ENCODE measurements at regions not wholly inside any gene's neighbourhood (a gene's known extent, or its start where the extent isn't known, plus 50 kb on each side); places are given as distances from the start of the nearest gene placed in this dataset.

DNA sequence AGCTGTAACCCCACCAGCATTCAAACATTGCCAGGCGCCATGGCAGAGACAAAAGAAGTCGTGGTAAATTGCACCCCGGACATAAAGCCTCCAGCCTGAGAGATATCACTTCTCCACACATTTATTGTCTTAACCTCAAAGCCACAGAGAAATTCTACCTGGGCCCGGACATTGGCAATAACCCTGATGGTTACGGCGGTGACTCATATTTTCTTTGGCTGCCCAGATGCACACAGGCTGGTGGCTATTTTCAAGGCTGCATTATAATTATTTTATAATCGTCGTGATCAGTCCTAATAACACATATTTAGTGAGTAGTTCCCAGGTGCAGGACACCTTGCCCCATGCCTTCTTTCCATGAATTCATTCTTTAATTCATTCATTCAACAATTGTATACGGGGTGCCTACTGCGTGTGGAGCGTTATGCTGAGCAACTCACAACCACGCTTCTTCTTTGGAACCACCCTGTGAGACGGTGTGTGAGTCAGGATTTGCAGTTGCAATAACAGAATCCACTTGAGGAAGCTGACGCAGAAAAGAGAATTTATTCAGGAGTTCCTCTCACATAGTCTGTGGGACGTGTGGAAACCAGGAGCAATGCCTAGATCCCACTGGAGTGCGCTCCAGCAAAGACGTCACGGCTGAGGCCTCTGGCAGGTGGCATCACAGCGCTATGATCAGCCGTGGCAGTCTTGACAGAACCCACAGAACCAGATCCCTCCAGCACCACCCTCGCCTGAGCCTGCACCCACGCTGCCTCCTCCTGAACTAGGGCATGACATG lies 245.7 kb downstream of the FOXL1 start:
- peaks cover 4% of the 10 kb centered on the region for H3K27me3 ChIP-seq (replicated peaks; ENCODE audit: control insufficient read depth, insufficient read depth, low read length)

DNA sequence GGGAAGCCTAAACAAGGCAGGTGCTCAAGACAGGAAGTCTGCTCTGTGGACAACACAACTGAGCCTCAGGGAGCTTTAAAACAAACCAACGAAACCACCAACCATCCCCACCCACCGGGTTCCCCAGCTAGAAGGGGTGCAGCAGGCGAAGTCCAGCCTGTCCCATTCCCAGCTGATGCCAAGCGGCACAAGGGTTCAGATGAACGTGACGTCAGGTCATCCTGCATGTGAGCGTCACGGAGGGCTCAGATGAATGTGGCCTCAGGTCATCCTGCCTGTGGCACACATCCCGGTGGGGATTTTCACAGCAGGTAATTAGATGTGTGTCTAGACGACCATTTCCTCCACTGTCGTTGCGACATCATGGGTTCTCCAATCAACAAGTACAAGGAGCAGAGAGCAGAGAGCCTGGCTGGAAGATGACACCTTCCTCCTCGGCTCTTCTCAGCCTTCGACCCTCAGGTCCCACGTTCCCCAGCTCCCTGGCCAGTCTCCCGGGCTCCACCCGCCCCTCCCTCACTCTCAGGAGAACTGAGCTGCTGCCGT lies 246.5 kb downstream of the FOXL1 start:
- Histone ChIP-seq H3K27me3 (replicated peaks; ENCODE audit: control insufficient read depth, insufficient read depth, low read length) (peaks cover 4% of the 10 kb centered on the region), H3K36me3 (ENCODE audit: control insufficient read depth, insufficient read depth, low read length) (no peaks in the 10 kb centered on the region), H3K4me3 (replicated peaks; ENCODE audit: low read depth, low read length) (no peak overlapping the region)
- DNase-seq (ENCODE audit: extremely low read depth, insufficient read length): no peak
- TF ChIP-seq, protein P1, sequence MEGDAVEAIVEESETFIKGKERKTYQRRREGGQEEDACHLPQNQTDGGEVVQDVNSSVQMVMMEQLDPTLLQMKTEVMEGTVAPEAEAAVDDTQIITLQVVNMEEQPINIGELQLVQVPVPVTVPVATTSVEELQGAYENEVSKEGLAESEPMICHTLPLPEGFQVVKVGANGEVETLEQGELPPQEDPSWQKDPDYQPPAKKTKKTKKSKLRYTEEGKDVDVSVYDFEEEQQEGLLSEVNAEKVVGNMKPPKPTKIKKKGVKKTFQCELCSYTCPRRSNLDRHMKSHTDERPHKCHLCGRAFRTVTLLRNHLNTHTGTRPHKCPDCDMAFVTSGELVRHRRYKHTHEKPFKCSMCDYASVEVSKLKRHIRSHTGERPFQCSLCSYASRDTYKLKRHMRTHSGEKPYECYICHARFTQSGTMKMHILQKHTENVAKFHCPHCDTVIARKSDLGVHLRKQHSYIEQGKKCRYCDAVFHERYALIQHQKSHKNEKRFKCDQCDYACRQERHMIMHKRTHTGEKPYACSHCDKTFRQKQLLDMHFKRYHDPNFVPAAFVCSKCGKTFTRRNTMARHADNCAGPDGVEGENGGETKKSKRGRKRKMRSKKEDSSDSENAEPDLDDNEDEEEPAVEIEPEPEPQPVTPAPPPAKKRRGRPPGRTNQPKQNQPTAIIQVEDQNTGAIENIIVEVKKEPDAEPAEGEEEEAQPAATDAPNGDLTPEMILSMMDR (IDR thresholded peaks at IDR 0.05; ENCODE audit: insufficient read depth, low read length, poor library complexity, severe bottlenecking): no peak

More for the DNA sequence above, 245.7 kb downstream of the FOXL1 start:
- DNase-seq (ENCODE audit: extremely low read depth, insufficient read length): no peak
- TF ChIP-seq, protein P1 (IDR thresholded peaks at IDR 0.05; ENCODE audit: insufficient read depth, low read length, poor library complexity, severe bottlenecking): no peak
- H3K36me3 ChIP-seq (ENCODE audit: control insufficient read depth, insufficient read depth, low read length): no peaks in the 10 kb centered on the region
- no peak overlapping the region for H3K4me3 ChIP-seq (replicated peaks; ENCODE audit: low read depth, low read length)

DNA sequence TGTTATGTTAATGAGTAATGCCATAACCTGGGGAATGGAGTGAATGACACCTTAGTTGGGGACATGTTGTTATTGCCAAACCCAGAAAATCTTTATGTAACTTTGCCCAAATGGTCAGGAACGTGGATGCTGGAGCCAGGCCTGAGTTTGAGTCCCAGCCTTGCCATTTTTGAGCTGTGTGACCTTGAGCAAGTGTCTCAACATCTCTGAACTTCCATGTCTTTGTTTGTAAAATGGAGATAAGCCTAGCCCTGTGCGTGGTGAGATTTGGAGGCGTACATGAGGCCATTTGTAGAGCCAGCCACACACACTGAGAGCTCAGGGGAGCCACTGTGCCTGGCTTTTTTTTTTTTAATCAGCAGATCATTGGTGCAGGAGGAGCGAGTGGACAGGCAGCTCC lies 247.3 kb downstream of the FOXL1 start:
- TF ChIP-seq, protein P1 (IDR thresholded peaks at IDR 0.05; ENCODE audit: insufficient read depth, low read length, poor library complexity, severe bottlenecking): no peak
- H3K4me3 ChIP-seq (replicated peaks; ENCODE audit: low read depth, low read length): no peak overlapping the region
- no peak for DNase-seq (ENCODE audit: extremely low read depth, insufficient read length)
- H3K36me3 ChIP-seq (ENCODE audit: control insufficient read depth, insufficient read depth, low read length): no peaks in the 10 kb centered on the region
- H3K27me3 ChIP-seq (replicated peaks; ENCODE audit: control insufficient read depth, insufficient read depth, low read length): peaks cover 4% of the 10 kb centered on the region

DNA sequence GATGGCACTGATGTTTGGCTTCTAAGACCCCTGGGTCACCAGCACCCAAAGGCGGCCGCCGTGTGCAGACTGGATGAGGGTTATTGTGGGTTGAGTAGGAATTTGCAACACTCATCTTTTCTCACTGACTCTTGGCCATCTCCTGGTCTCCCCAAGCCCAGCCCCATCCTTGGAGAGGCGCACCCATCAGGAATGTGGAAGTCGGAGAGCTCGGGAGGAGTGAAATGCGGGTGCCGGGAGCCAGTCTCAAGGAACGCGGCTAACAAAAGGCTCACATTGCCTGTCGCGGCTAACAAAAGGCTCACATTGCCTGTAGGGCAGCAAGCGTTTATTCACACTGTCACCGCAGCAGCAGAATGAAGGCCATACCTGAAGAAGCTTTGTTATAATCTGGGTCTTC lies 248.6 kb downstream of the FOXL1 start:
- TF ChIP-seq, protein P1 (IDR thresholded peaks at IDR 0.05; ENCODE audit: insufficient read depth, low read length, poor library complexity, severe bottlenecking): no peak
- DNase-seq (ENCODE audit: extremely low read depth, insufficient read length): no peak
- H3K4me3 ChIP-seq (replicated peaks; ENCODE audit: low read depth, low read length): no peak overlapping the region
- H3K27me3 ChIP-seq (replicated peaks; ENCODE audit: control insufficient read depth, insufficient read depth, low read length): peaks cover 4% of the 10 kb centered on the region
- no peaks in the 10 kb centered on the region for H3K36me3 ChIP-seq (ENCODE audit: control insufficient read depth, insufficient read depth, low read length)

DNA sequence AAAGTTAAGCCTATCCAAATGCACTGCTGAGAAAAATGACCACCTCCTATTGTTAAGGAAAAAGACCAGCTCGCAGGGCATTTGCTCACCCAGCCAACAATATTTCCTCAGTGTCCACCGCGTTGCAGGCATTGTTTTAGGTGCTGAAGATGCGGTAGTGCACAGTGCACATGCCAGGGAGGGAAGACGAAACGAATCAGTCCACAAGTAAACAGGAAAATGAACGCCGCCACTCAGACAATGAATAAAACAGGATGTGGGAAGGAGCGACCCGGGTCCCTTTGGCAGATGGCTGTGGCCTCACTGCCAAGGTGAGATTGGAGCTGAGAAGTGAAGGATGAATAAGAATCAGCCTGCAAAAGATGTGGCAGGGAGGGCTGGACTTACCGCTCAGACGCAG lies 249.2 kb downstream of the FOXL1 start:
- H3K27me3 ChIP-seq (replicated peaks; ENCODE audit: control insufficient read depth, insufficient read depth, low read length): peaks cover 4% of the 10 kb centered on the region
- no peak for DNase-seq (ENCODE audit: extremely low read depth, insufficient read length)
- TF ChIP-seq, protein P1 (IDR thresholded peaks at IDR 0.05; ENCODE audit: insufficient read depth, low read length, poor library complexity, severe bottlenecking): no peak
- H3K36me3 ChIP-seq (ENCODE audit: control insufficient read depth, insufficient read depth, low read length): no peaks in the 10 kb centered on the region
- no peak overlapping the region for H3K4me3 ChIP-seq (replicated peaks; ENCODE audit: low read depth, low read length)

All from GM06990 (cell line).